OCI-LY1 (cell line): ENCODE measurements at regions not wholly inside any gene's neighbourhood (a gene's known extent, or its start where the extent isn't known, plus 50 kb on each side); places are given as distances from the start of the nearest gene placed in this dataset.

Experiments used
- H2AFZ ChIP-seq: fragments of 200-600 bp; sonication (generic), shearing (Covaris generic); 2 replicates; pipeline ENCODE4 v1.6.0; 2014; ENCODE audit warnings: antibody characterized with exemption, mild to moderate bottlenecking, low read length
- H3F3A ChIP-seq: fragments of 200-600 bp; sonication (generic), shearing (Covaris generic); 2 replicates; pipeline ENCODE4 v1.6.0; 2014; ENCODE audit warnings: mild to moderate bottlenecking, antibody characterized with exemption, low read length, moderate library complexity; ENCODE audit not compliant: insufficient read depth
- H3K27ac ChIP-seq: fragments of 200-600 bp; sonication (generic); 2 replicates; pipeline ENCODE4 v1.5.1; 2014; ENCODE audit warnings: low read length, mixed run types, mild to moderate bottlenecking, low read depth; ENCODE audit not compliant: poor library complexity, severe bottlenecking
- H3K27me3 ChIP-seq: fragments of 200-600 bp; sonication (generic); 2 replicates; pipeline ENCODE4 v1.6.0; 2014; ENCODE audit warnings: antibody characterized with exemption, mild to moderate bottlenecking, low read length, moderate library complexity; ENCODE audit not compliant: insufficient read depth
- H3K36me3 ChIP-seq: fragments of 200-600 bp; sonication (generic); 2 replicates; pipeline ENCODE4 v1.6.1; 2014; ENCODE audit warnings: mild to moderate bottlenecking, antibody characterized with exemption, low read length, moderate library complexity, mixed read lengths; ENCODE audit not compliant: insufficient read depth
- H3K4me1 ChIP-seq: fragments of 200-600 bp; sonication (generic); 2 replicates; pipeline ENCODE4 v1.5.1; 2014; ENCODE audit warnings: mild to moderate bottlenecking, low read length, moderate library complexity; ENCODE audit not compliant: insufficient read depth, severe bottlenecking
- H3K4me2 ChIP-seq: fragments of 200-600 bp; sonication (generic), shearing (Covaris generic); 2 replicates; pipeline ENCODE4 v1.6.1; 2014; ENCODE audit warnings: low read length
- H3K4me3 ChIP-seq: fragments of 200-600 bp; sonication (generic); 2 replicates; pipeline ENCODE4 v1.5.1; 2014; ENCODE audit warnings: low read length, low read depth, mild to moderate bottlenecking, mixed read lengths; ENCODE audit not compliant: poor library complexity, severe bottlenecking
- H3K79me2 ChIP-seq: fragments of 200-600 bp; shearing (Covaris generic); 2 replicates; pipeline ENCODE4 v1.6.1; 2016; ENCODE audit warnings: mixed run types, low read length, mixed read lengths; ENCODE audit not compliant: insufficient read depth
- H3K9ac ChIP-seq: fragments of 200-600 bp; sonication (generic), shearing (Covaris generic); 2 replicates; pipeline ENCODE4 v1.6.1; 2014; ENCODE audit warnings: mild to moderate bottlenecking, low read length, mixed read lengths
- H3K9me2 ChIP-seq: fragments of 200-600 bp; sonication (generic), shearing (Covaris generic); 2 replicates; pipeline ENCODE4 v1.6.1; 2014; ENCODE audit warnings: low read depth, mild to moderate bottlenecking, low read length, mixed read lengths
- H3K9me3 ChIP-seq: fragments of 200-600 bp; shearing (Covaris generic); 2 replicates; pipeline ENCODE4 v1.6.1; 2014; ENCODE audit warnings: low read length, mixed read lengths
- H4K20me1 ChIP-seq: fragments of 200-600 bp; sonication (generic), shearing (Covaris generic); 2 replicates; pipeline ENCODE4 v1.6.0; 2016; ENCODE audit warnings: mild to moderate bottlenecking, low read length; ENCODE audit not compliant: insufficient read depth
- EZH2 ChIP-seq: fragments of 200-600 bp; sonication (generic), shearing (Covaris generic); IDR thresholded peaks from 2 replicates; pipeline ENCODE4 v1.8.0; 2017; ENCODE audit warnings: borderline replicate concordance, mixed run types, mild to moderate bottlenecking, antibody characterized with exemption, low read length, moderate library complexity, mixed read lengths
- TF ChIP-seq, protein P1 (sequence below): fragments of 200-600 bp; sonication (generic), shearing (Covaris generic); IDR thresholded peaks from 2 replicates; pipeline ENCODE4 v1.5.1; 2017; ENCODE audit warnings: mild to moderate bottlenecking, antibody characterized with exemption, low read length, moderate library complexity, mixed read lengths

DNA sequence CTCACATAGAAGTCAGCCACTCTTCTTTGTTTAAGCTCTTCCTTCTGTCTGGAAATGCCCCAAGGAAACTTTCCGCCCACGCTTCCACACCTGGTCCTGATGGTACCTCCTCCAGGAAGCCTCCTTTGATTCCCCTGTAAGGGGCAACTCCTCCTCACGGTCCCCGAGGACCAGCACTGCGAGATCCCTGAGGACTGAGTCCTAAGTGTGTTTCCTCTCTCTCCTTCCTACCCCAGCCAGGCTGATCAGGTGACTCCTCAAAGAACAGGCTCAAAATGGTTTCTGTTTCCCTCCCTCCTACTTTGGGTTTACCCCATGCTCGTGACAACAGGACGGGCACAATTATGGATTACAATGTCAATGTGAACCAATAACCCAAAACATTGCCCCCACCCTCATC, 63.0 kb upstream of the MED9 start:
- no peak overlapping the region for H3K4me3 ChIP-seq
- peaks cover 12% of the 10 kb centered on the region for H3K4me1 ChIP-seq
- no peak overlapping the region for H3K27ac ChIP-seq

DNA sequence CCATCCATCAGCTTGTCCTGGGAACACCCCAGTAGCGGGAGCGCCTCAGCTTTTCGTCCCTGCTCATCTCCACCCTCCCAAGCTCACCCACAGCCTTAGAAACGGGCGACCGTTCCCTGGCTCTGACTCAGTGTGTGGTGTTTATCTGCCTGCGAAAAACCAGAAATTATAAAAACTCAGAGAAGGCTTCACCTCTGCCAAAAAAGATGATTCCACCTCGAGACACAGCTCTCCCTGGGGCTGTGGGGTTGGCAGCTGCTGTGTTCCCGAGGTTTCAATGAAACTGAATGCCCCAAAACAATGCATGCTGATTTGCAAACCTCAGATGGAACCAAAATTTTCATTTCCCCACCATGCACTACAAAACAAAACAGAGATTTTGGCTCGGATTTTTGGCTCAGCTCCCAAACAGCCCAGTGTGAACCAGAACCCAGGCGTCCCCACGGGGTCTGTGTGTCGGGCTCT, 62.4 kb upstream of the MED9 start:
- no peak for TF ChIP-seq EZH2
- TF ChIP-seq, protein P1, sequence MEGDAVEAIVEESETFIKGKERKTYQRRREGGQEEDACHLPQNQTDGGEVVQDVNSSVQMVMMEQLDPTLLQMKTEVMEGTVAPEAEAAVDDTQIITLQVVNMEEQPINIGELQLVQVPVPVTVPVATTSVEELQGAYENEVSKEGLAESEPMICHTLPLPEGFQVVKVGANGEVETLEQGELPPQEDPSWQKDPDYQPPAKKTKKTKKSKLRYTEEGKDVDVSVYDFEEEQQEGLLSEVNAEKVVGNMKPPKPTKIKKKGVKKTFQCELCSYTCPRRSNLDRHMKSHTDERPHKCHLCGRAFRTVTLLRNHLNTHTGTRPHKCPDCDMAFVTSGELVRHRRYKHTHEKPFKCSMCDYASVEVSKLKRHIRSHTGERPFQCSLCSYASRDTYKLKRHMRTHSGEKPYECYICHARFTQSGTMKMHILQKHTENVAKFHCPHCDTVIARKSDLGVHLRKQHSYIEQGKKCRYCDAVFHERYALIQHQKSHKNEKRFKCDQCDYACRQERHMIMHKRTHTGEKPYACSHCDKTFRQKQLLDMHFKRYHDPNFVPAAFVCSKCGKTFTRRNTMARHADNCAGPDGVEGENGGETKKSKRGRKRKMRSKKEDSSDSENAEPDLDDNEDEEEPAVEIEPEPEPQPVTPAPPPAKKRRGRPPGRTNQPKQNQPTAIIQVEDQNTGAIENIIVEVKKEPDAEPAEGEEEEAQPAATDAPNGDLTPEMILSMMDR, result no peak
- H3K27me3 ChIP-seq, result peaks cover 9% of the 10 kb centered on the region; the same call in 1 of the 2 replicates
- H2AFZ ChIP-seq, result 0 out of 2 replicates have a peak overlapping the region, but pooled peaks have one; percentile 34
- H3K9ac ChIP-seq, result no peak overlapping the region
- no peaks in the 10 kb centered on the region for H3F3A ChIP-seq
- no peaks in the 10 kb centered on the region for H4K20me1 ChIP-seq
- peaks cover 12% of the 10 kb centered on the region for H3K4me1 ChIP-seq
- H3K9me3 ChIP-seq, result no peaks in the 10 kb centered on the region
- no peak overlapping the region for H3K4me2 ChIP-seq
- no peaks in the 10 kb centered on the region; the same call in 1 of the 2 replicates for H3K36me3 ChIP-seq
- no peak overlapping the region for H3K4me3 ChIP-seq
- no peaks in the 10 kb centered on the region for H3K9me2 ChIP-seq
- H3K79me2 ChIP-seq, result no peaks in the 10 kb centered on the region
- H3K27ac ChIP-seq, result no peak overlapping the region

More for the DNA sequence above, 63.0 kb upstream of the MED9 start:
- TF ChIP-seq EZH2, result no peak
- TF ChIP-seq, protein P1, result no peak
- H3K27me3 ChIP-seq, result peaks cover 9% of the 10 kb centered on the region; the same call in 1 of the 2 replicates
- H3K4me2 ChIP-seq, result no peak overlapping the region
- no peak overlapping the region for H2AFZ ChIP-seq
- H3F3A ChIP-seq, result no peaks in the 10 kb centered on the region
- no peaks in the 10 kb centered on the region for H3K9me3 ChIP-seq
- H3K36me3 ChIP-seq, result no peaks in the 10 kb centered on the region; the same call in 1 of the 2 replicates
- no peaks in the 10 kb centered on the region for H4K20me1 ChIP-seq
- H3K79me2 ChIP-seq, result no peaks in the 10 kb centered on the region
- no peaks in the 10 kb centered on the region for H3K9me2 ChIP-seq
- H3K9ac ChIP-seq, result no peak overlapping the region

DNA sequence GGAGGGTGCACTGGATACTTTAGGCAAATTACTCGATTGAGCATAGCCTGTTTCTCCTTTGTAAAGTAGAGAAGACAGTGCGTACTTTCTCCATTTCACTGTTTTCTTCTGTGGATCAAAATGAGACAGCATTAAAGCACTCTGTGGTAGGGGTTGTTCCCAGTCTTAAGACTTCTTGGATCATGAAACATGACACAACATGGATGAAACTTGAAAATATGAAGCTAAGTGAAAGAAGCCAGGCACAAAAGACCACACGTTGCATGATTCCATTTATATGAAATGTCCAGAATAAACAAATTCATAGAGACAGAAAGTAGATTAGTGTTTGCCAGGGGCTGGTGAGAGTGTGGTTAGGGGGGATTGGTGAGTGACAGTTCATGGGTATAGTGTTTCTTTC, 61.8 kb upstream of the MED9 start:
- Histone ChIP-seq H3K9me3 (no peaks in the 10 kb centered on the region), H3K9me2 (no peaks in the 10 kb centered on the region), H4K20me1 (no peaks in the 10 kb centered on the region), H3K36me3 (no peaks in the 10 kb centered on the region; the same call in 1 of the 2 replicates), H3K4me2 (no peak overlapping the region), H2AFZ (0 out of 2 replicates have a peak overlapping the region, but pooled peaks have one; percentile 34), H3K27me3 (peaks cover 9% of the 10 kb centered on the region; the same call in 1 of the 2 replicates), H3K4me1 (peaks cover 12% of the 10 kb centered on the region), H3F3A (no peaks in the 10 kb centered on the region), H3K79me2 (no peaks in the 10 kb centered on the region), H3K9ac (no peak overlapping the region), H3K4me3 (no peak overlapping the region), H3K27ac (no peak overlapping the region)
- TF ChIP-seq, protein P1, result no peak
- no peak for TF ChIP-seq EZH2
